Uterus (tissue), 2 donors: ENCODE measurements at regions not wholly inside any gene's neighbourhood (a gene's known extent, or its start where the extent isn't known, plus 50 kb on each side); places are given as distances from the start of the nearest gene placed in this dataset.

Experiments
- CTCF ChIP-seq, 4 experiments: fragments of 200-600 bp in 2 of 4; fragments of 450-650 bp in 2 of 4; sonication (generic) in 2 of 4; IDR thresholded peaks; one replicate each; pipeline ENCODE4 v1.5.1; 2016 to 2019; ENCODE audit warnings: antibody characterized with exemption in 4 of 4, mild to moderate bottlenecking in 2 of 4, moderate library complexity in 1 of 4
- POLR2A ChIP-seq, 2 donors: fragments of 450-650 bp; IDR thresholded peaks; one replicate each; pipeline ENCODE4 v1.6.1; 2016; ENCODE audit warnings: antibody characterized with exemption in 2 of 2, mild to moderate bottlenecking in 1 of 2, moderate library complexity in 1 of 2

- no peak for TF ChIP-seq CTCF (IDR thresholded peaks at IDR 0.05)
- no peak for TF ChIP-seq POLR2A (IDR thresholded peaks at IDR 0.05)
Observed at GRCh38 chr3:20857636-20858035, 671.6 kb upstream of the SGO1 start.
